Heart right ventricle (tissue), 16 donors: ENCODE measurements at regions not wholly inside any gene's neighbourhood (a gene's known extent, or its start where the extent isn't known, plus 50 kb on each side); places are given as distances from the start of the nearest gene placed in this dataset.

Experiments
- ATAC-seq, 8 donors: fragments of 200-7000 bp; cut with Tn5 transposase; one replicate each; pipeline ENCODE4 v1.9.1; 2020; ENCODE audit warnings: mild to moderate bottlenecking in 8 of 8, moderate library complexity in 8 of 8, moderate number of reproducible peaks in 1 of 8
- DNase-seq, 2 donors: peaks; one replicate each; pipeline ENCODE4 v3.0.0-alpha.2; 2020
- H3K27ac ChIP-seq, 10 donors: fragments of 200-600 bp; sonication (generic) in 2 of 10; one replicate each; pipeline versions ENCODE4 v1.5.0 to v1.8.0; 2020 to 2022; ENCODE audit warnings: mild to moderate bottlenecking in 3 of 10
- H3K27me3 ChIP-seq, 7 donors: fragments of 200-600 bp; one replicate each; pipeline ENCODE4 v1.8.0; 2021 to 2022; ENCODE audit warnings: mild to moderate bottlenecking in 2 of 7
- H3K36me3 ChIP-seq, 9 donors: fragments of 200-600 bp; sonication (generic) in 1 of 9; one replicate each; pipeline versions ENCODE4 v1.5.0 to v1.8.0; 2020 to 2022; ENCODE audit warnings: mild to moderate bottlenecking in 2 of 9
- H3K4me1 ChIP-seq, 9 donors: fragments of 200-600 bp; sonication (generic) in 1 of 9; one replicate each; pipeline versions ENCODE4 v1.5.0 to v1.8.0; 2020 to 2022; ENCODE audit warnings: mild to moderate bottlenecking in 4 of 9
- H3K4me3 ChIP-seq, 10 donors: fragments of 200-600 bp; sonication (generic) in 2 of 10; one replicate each; pipeline versions ENCODE4 v1.5.0 to v1.8.0; 2020 to 2022; ENCODE audit warnings: mild to moderate bottlenecking in 7 of 10, moderate library complexity in 2 of 10
- H3K9me3 ChIP-seq, 11 donors: fragments of 200-600 bp in 10 of 11; sonication (generic) in 2 of 11; one replicate each; pipeline versions ENCODE4 v1.5.0 to v1.8.0; 2013 to 2022; ENCODE audit warnings: mild to moderate bottlenecking in 2 of 11, control low read depth in 1 of 11, moderate library complexity in 1 of 11
- WGBS, 2 donors: extraction: QIAGEN DNeasy Blood & Tissue Kit; methylation state at CpG; one replicate each; pipeline ENCODE4 v1.1.7; 2013; ENCODE audit warnings: inconsistent platforms in 1 of 2; 5-methylcytosine and 5-hydroxymethylcytosine counted together
- intact Hi-C, 10 donors: fragments of 100-400 bp; cut with DNase I; formaldehyde crosslinking; loops; one replicate each; pipeline versions ENCODE4 v1.11.1 to v1.14.2; 2022
- TF ChIP-seq, protein P1 (sequence below), 9 donors: fragments of 200-600 bp; sonication (generic) in 2 of 9; IDR thresholded peaks; one replicate each; pipeline versions ENCODE4 v1.5.0 to v1.8.0; 2021 to 2022; ENCODE audit warnings: antibody characterized with exemption in 9 of 9, mild to moderate bottlenecking in 5 of 9, moderate library complexity in 1 of 9
- donor health status: Arrhythmogenic right ventricular cardiomyopathy.
- donor health status: ischemic (EF 13 %, LVEDD 7.1; RV severe dilation, severe dysfunction).
- donor health status: healthy with polysubstance abuse.
- donor health status: DM: no; HTN: yes; CAD: no.
- donor health status: DM: no; HTN: no; CAD: no.
- donor health status: ischemic (EF 25% LVEDD 6.9; RV normal size, moderate dysfunction).
- donor health status: ischemic (EF 25% LVEDD 5.7; RV mildly dilated, moderate dysfunction).
- donor health status: healthy.
- donor health status: DM: yes; HTN: yes; CAD: no.
- donor health status: Ischemic cardiomyopathy.
- donor health status: ischemic (EF 35%, LVEDD 5.7; RV mildly dilated, moderate dysfunction).
- donor health status: nonischemic (EF 11% LVEDD 7.7; RV severe dilation, severe dysfunction).
- donor health status: DM: yes; HTN: yes; CAD: no.
- donor health status: PGD.
- donor health status: ischemic (EF 29% LVEDD 5.4; RV normal size, mild dysfunction).
- donor health status: nonischemic (EF 23%, LVEDD 6.1; RV moderate dilation, normal function).

DNA sequence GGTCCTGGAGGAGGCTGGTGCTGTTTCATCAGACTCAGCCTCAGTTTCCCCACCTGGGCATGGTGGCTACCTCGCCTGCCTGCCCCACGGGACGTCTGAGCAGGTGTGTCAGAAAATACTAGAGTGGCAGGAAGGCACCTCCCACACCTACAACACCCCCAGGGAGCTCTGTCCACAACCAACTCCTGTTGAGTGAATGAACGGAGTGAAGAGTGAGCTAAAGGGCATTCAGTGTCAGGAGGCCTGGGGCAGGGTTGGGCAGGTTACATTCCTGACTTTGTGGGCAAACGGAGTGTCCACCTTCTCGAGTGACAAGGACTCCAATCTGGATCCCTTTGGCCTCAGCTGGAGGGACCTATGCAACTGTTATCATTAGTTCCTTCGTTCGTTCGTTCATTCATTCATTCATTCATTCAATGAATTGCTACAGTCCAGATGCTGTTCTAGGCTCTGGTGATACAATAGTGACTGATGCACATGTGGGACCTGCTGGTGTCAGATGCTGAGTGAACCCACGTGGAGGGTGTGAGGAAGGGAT lies 195.2 kb downstream of the CTTN start:
- Histone ChIP-seq H3K4me3 (no peak overlapping the region), H3K4me1 (no peaks in the 10 kb centered on the region), H3K36me3 (no peaks in the 10 kb centered on the region), H3K27ac (no peak overlapping the region), H3K27me3 (peaks cover 0 to 42% (median 4%) of the 10 kb centered on the region in 7 donors), H3K9me3 (peaks cover 0 to 9% (median 0%) of the 10 kb centered on the region in 11 donors)
- intact Hi-C loops: no loop called here
- no peak for ATAC-seq
- no peak for DNase-seq
- WGBS, 2 donors: 77 to 79% methylated on average over 10 of the region's 10 CpGs
- TF ChIP-seq, protein P1, sequence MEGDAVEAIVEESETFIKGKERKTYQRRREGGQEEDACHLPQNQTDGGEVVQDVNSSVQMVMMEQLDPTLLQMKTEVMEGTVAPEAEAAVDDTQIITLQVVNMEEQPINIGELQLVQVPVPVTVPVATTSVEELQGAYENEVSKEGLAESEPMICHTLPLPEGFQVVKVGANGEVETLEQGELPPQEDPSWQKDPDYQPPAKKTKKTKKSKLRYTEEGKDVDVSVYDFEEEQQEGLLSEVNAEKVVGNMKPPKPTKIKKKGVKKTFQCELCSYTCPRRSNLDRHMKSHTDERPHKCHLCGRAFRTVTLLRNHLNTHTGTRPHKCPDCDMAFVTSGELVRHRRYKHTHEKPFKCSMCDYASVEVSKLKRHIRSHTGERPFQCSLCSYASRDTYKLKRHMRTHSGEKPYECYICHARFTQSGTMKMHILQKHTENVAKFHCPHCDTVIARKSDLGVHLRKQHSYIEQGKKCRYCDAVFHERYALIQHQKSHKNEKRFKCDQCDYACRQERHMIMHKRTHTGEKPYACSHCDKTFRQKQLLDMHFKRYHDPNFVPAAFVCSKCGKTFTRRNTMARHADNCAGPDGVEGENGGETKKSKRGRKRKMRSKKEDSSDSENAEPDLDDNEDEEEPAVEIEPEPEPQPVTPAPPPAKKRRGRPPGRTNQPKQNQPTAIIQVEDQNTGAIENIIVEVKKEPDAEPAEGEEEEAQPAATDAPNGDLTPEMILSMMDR (IDR thresholded peaks at IDR 0.05): no peak

DNA sequence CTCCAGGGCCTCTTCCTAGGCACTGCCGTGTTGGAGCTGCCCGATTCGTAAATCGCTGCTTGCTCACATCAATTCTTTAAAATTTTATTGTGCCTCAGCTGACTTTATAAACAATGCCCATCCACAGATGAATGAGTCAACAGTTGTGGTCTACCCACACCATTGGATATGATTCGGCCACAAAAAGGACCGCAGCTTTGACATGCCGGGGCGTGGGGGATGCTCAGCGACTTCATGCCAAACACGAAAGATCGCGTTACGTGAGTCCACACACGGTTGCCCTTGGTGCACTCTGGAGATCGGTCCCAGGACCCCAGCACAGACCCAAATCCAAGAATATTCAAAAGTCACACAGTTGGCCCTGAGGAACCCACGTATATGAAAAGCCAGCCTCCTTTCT lies 195.7 kb downstream of the CTTN start:
- intact Hi-C loops: no loop called here
- TF ChIP-seq, protein P1 (IDR thresholded peaks at IDR 0.05): no peak
- no peak overlapping the region for H3K4me3 ChIP-seq
- peaks cover 0 to 4% (median 0%) of the 10 kb centered on the region in 11 donors for H3K9me3 ChIP-seq
- peaks cover 0 to 42% (median 4%) of the 10 kb centered on the region in 7 donors for H3K27me3 ChIP-seq
- H3K27ac ChIP-seq: no peak overlapping the region
- DNase-seq (no peak), ATAC-seq (no peak)
- H3K36me3 ChIP-seq: no peaks in the 10 kb centered on the region
- WGBS, 2 donors: 89 to 95% methylated on average over 16 of the region's 16 CpGs
- H3K4me1 ChIP-seq: no peaks in the 10 kb centered on the region

DNA sequence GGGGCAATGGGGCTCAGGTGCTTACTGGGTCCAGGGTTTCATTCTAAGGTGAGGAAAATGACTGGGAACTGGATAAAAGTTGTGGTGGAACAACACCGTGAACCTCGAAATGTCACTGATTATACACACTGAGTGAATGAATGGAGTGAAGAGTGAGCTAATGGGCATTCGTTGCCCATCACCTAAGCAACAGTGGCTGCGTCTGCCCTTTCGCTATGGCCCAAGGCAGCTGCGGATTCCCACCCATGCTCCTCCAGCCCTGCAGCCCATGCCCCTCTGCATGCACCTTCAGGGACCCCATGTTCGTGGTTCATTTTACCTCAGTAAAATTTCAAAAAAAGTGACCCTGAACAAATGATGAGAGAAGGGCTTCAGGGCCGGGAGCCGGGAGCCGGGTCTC lies 196.3 kb downstream of the CTTN start:
- Histone ChIP-seq H3K36me3 (no peaks in the 10 kb centered on the region), H3K4me3 (no peak overlapping the region), H3K9me3 (no peaks in the 10 kb centered on the region), H3K4me1 (no peaks in the 10 kb centered on the region), H3K27ac (no peak overlapping the region), H3K27me3 (peaks cover 0 to 42% (median 4%) of the 10 kb centered on the region in 7 donors)
- DNase-seq: no peak
- TF ChIP-seq, protein P1 (IDR thresholded peaks at IDR 0.05): no peak
- ATAC-seq: no peak
- intact Hi-C loops: no loop called here
- WGBS, 2 donors: 86 to 87% methylated on average over 10 of the region's 10 CpGs

DNA sequence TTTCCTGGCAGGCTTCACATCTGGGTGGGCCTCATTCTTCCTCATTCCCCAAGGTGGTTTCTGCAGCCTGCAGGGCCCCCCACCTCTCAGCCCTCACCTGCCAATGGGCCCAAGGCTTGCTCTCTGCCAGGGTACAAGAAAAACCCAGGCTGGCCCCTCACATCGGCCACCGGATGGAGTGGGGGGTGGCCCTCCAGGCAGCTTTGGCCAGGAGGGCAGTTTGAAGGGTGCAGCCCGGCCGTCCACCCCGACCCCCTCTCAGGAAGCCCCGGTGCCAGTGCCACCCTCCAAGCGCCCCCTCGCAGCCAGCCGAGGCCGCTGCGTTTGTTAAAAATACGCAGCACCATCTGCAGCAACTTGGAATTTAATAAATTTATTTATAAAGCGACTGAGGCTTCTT lies 196.7 kb downstream of the CTTN start:
- Histone ChIP-seq H3K4me1 (no peaks in the 10 kb centered on the region), H3K27me3 (peaks cover 0 to 42% (median 4%) of the 10 kb centered on the region in 7 donors), H3K27ac (no peak overlapping the region), H3K4me3 (no peak overlapping the region), H3K36me3 (no peaks in the 10 kb centered on the region), H3K9me3 (no peaks in the 10 kb centered on the region)
- intact Hi-C loops: no loop called here
- ATAC-seq: no peak
- TF ChIP-seq, protein P1 (IDR thresholded peaks at IDR 0.05): no peak
- WGBS, 2 donors: 83 to 89% methylated on average over 13 of the region's 13 CpGs
- no peak for DNase-seq
